ENCODE measurements at regions not wholly inside any gene's neighbourhood (a gene's known extent, or its start where the extent isn't known, plus 50 kb on each side); places are given as distances from the start of the nearest gene placed in this dataset.

- TF ChIP-seq POLR2AphosphoS5 (IDR thresholded peaks at IDR 0.05; ENCODE audit: low read depth, low read length) (no peak), POLR2A (IDR thresholded peaks at IDR 0.05; ENCODE audit: low read depth, low read length) (no peak), TAF1 (IDR thresholded peaks at IDR 0.05; ENCODE audit: borderline replicate concordance, low read depth, low read length) (no peak)
Observed at GRCh38 chr6:25154034-25154596, 125.1 kb upstream of the CARMIL1 start.
